GM13976 (cell line): ENCODE measurements at regions not wholly inside any gene's neighbourhood (a gene's known extent, or its start where the extent isn't known, plus 50 kb on each side); places are given as distances from the start of the nearest gene placed in this dataset.

Experiments
- DNase-seq: peaks from one replicate; pipeline ENCODE4 v3.0.0; 2012; ENCODE audit warnings: low spot score
- CTCF ChIP-seq: IDR thresholded peaks from 2 replicates; pipeline ENCODE4 v1.5.1; 2012; ENCODE audit warnings: borderline replicate concordance, mild to moderate bottlenecking; ENCODE audit not compliant: insufficient read depth; ENCODE audit errors: extremely low read depth, missing control alignments, control extremely low read depth
- in situ Hi-C: fragments of 300-500 bp; cut with MboI; formaldehyde crosslinking; loops from one replicate; pipeline ENCODE4 v1.12.0; 2022; ENCODE audit warnings: low sequenced_read_pairs, mixed read lengths, inconsistent platforms; ENCODE audit not compliant: unreplicated experiment

GRCh38 chr4:77398256-77398655, 207.4 kb upstream of the CXCL13 start:
- in situ Hi-C loops, result no loop called here

GRCh38 chr4:77399831-77400230, 205.8 kb upstream of the CXCL13 start:
- in situ Hi-C loops, result no loop called here
- no peak for DNase-seq
- no peak for TF ChIP-seq CTCF

More at GRCh38 chr4:77398256-77398655, 207.4 kb upstream of the CXCL13 start:
- no peak for TF ChIP-seq CTCF
- no peak for DNase-seq

- no peak for DNase-seq
- in situ Hi-C loops, result no loop called here
- no peak for TF ChIP-seq CTCF
These were observed 191.9 kb upstream of the CXCL13 start for GRCh38 chr4:77413766-77414165.

- in situ Hi-C loops, result no loop called here
- DNase-seq, result no peak
- TF ChIP-seq CTCF, result no peak
These were observed 189.9 kb upstream of the CXCL13 start for GRCh38 chr4:77415689-77416088.

GRCh38 chr4:77418333-77418732, 187.3 kb upstream of the CXCL13 start:
- no peak for TF ChIP-seq CTCF
- DNase-seq, result no peak
- in situ Hi-C loops, result no loop called here

- in situ Hi-C loops, result no loop called here
- no peak for TF ChIP-seq CTCF
- DNase-seq, result no peak
These were observed 174.8 kb upstream of the CXCL13 start for GRCh38 chr4:77430847-77431246.

- in situ Hi-C loops, result no loop called here
These were observed 174.1 kb upstream of the CXCL13 start for GRCh38 chr4:77431546-77431945.

More at GRCh38 chr4:77431546-77431945, 174.1 kb upstream of the CXCL13 start:
- no peak for DNase-seq
- TF ChIP-seq CTCF, result no peak
